HAP-1 (cell line): ENCODE measurements at regions not wholly inside any gene's neighbourhood (a gene's known extent, or its start where the extent isn't known, plus 50 kb on each side); places are given as distances from the start of the nearest gene placed in this dataset.
A peak's percentile ranks its signal among the peaks of the same experiment; 100 is the strongest.
"Not testable (repeated sequence)": the region's sequence is repeated elsewhere in the genome, so short reads cannot be mapped to it uniquely, and the experiment has no call there.

Source experiments
- DNase-seq, 2 experiments: peaks; one replicate each; pipeline ENCODE4 v3.0.0-alpha.2; 2016 to 2020; ENCODE audit warnings: low spot score in 2 of 2
- H3K27me3 ChIP-seq: fragments of 250-450 bp; sonication (Bioruptor Pico); 2 replicates; pipeline ENCODE4 v1.5.1; 2020; ENCODE audit warnings: low read depth, mild to moderate bottlenecking, moderate library complexity
- H3K36me3 ChIP-seq: fragments of 250-450 bp; sonication (Bioruptor Pico); replicated peaks from 2 replicates; pipeline ENCODE4 v1.5.1; 2020; ENCODE audit warnings: mild to moderate bottlenecking
- H3K4me1 ChIP-seq: fragments of 250-450 bp; sonication (Bioruptor Pico); 2 replicates; pipeline ENCODE4 v1.5.1; 2020; ENCODE audit warnings: mild to moderate bottlenecking
- H3K4me3 ChIP-seq: fragments of 250-450 bp; sonication (Bioruptor Pico); 2 replicates; pipeline ENCODE4 v1.5.1; 2020; ENCODE audit warnings: mild to moderate bottlenecking, moderate library complexity
- H3K9me3 ChIP-seq: fragments of 250-450 bp; sonication (Bioruptor Pico); 2 replicates; pipeline ENCODE4 v1.5.1; 2020; ENCODE audit warnings: mild to moderate bottlenecking, moderate library complexity
- in situ Hi-C: fragments of 300-500 bp; cut with MboI; formaldehyde crosslinking; loops from 3 replicates; pipeline ENCODE4 v1.14.3; 2020; ENCODE audit warnings: low sequenced_read_pairs, inconsistent platforms, mixed read lengths

GRCh38 chr6:4362326-4362725 lies 227.0 kb upstream of the ECI2 start:
- no peaks in the 10 kb centered on the region for H3K4me1 ChIP-seq
- H3K4me3 ChIP-seq: no peak overlapping the region
- in situ Hi-C loops: no loop called here
- H3K27me3 ChIP-seq: no peaks in the 10 kb centered on the region
- no peak for DNase-seq
- H3K36me3 ChIP-seq: no peaks in the 10 kb centered on the region
- H3K9me3 ChIP-seq: no peaks in the 10 kb centered on the region; the same call in 1 of the 2 replicates

GRCh38 chr6:4360920-4361319 lies 225.5 kb upstream of the ECI2 start:
- no peaks in the 10 kb centered on the region; the same call in 1 of the 2 replicates for H3K9me3 ChIP-seq
- H3K4me3 ChIP-seq: no peak overlapping the region
- H3K4me1 ChIP-seq: no peaks in the 10 kb centered on the region
- H3K27me3 ChIP-seq: no peaks in the 10 kb centered on the region
- H3K36me3 ChIP-seq: no peaks in the 10 kb centered on the region
- DNase-seq: no peak
- in situ Hi-C loops: no loop called here

- DNase-seq: no peak
- H3K36me3 ChIP-seq: no peaks in the 10 kb centered on the region
- in situ Hi-C loops: no loop called here
- H3K27me3 ChIP-seq: no peaks in the 10 kb centered on the region
- no peaks in the 10 kb centered on the region; the same call in 1 of the 2 replicates for H3K9me3 ChIP-seq
- no peak overlapping the region for H3K4me3 ChIP-seq
- H3K4me1 ChIP-seq: no peaks in the 10 kb centered on the region
Measured at GRCh38 chr6:4359108-4359730, 223.8 kb upstream of the ECI2 start.

GRCh38 chr6:4358414-4359107 lies 223.2 kb upstream of the ECI2 start:
- DNase-seq: peak; percentile 4 to 54
- Histone ChIP-seq H3K4me1 (no peaks in the 10 kb centered on the region), H3K36me3 (no peaks in the 10 kb centered on the region), H3K9me3 (no peaks in the 10 kb centered on the region; the same call in 1 of the 2 replicates), H3K27me3 (no peaks in the 10 kb centered on the region), H3K4me3 (no peak overlapping the region)
- in situ Hi-C loops: no loop called here

- H3K4me1 ChIP-seq, DNase-seq, H3K36me3 ChIP-seq, H3K27me3 ChIP-seq, H3K9me3 ChIP-seq, H3K4me3 ChIP-seq, in situ Hi-C loops: not testable (repeated sequence)
Measured at GRCh38 chr6:4357660-4358152, 222.3 kb upstream of the ECI2 start.

GRCh38 chr6:4356899-4357659 lies 221.7 kb upstream of the ECI2 start:
- H3K36me3 ChIP-seq: no peaks in the 10 kb centered on the region
- H3K4me3 ChIP-seq: no peak overlapping the region
- no peak for DNase-seq
- H3K27me3 ChIP-seq: no peaks in the 10 kb centered on the region
- in situ Hi-C loops: no loop called here
- no peaks in the 10 kb centered on the region; the same call in 1 of the 2 replicates for H3K9me3 ChIP-seq
- H3K4me1 ChIP-seq: no peaks in the 10 kb centered on the region

GRCh38 chr6:4355241-4355640 lies 219.9 kb upstream of the ECI2 start:
- in situ Hi-C loops: no loop called here
- DNase-seq: no peak
- no peaks in the 10 kb centered on the region for H3K27me3 ChIP-seq
- H3K4me3 ChIP-seq: no peak overlapping the region
- H3K9me3 ChIP-seq: no peaks in the 10 kb centered on the region; the same call in 1 of the 2 replicates
- H3K4me1 ChIP-seq: no peaks in the 10 kb centered on the region
- H3K36me3 ChIP-seq: no peaks in the 10 kb centered on the region

- DNase-seq: no peak
- Histone ChIP-seq H3K9me3 (no peaks in the 10 kb centered on the region; the same call in 1 of the 2 replicates), H3K36me3 (no peaks in the 10 kb centered on the region), H3K27me3 (0 out of 2 replicates have a peak, but pooled peaks cover 3% of the 10 kb centered on the region), H3K4me3 (no peak overlapping the region), H3K4me1 (no peaks in the 10 kb centered on the region)
- in situ Hi-C loops: no loop called here
Measured at GRCh38 chr6:4354181-4354580, 218.8 kb upstream of the ECI2 start.

GRCh38 chr6:4352731-4353130 lies 217.4 kb upstream of the ECI2 start:
- H3K4me1 ChIP-seq: no peaks in the 10 kb centered on the region
- no peaks in the 10 kb centered on the region for H3K36me3 ChIP-seq
- no peaks in the 10 kb centered on the region for H3K9me3 ChIP-seq
- H3K4me3 ChIP-seq: no peak overlapping the region
- in situ Hi-C loops: no loop called here
- H3K27me3 ChIP-seq: peaks cover 8% of the 10 kb centered on the region
- no peak for DNase-seq

- Histone ChIP-seq H3K36me3 (no peaks in the 10 kb centered on the region), H3K9me3 (no peaks in the 10 kb centered on the region), H3K4me3 (no peak overlapping the region), H3K27me3 (peaks cover 12% of the 10 kb centered on the region), H3K4me1 (no peaks in the 10 kb centered on the region)
- DNase-seq: no peak
- in situ Hi-C loops: no loop called here
Measured at GRCh38 chr6:4352322-4352669, 216.9 kb upstream of the ECI2 start.

- no peaks in the 10 kb centered on the region for H3K4me1 ChIP-seq
- in situ Hi-C loops: no loop called here
- H3K27me3 ChIP-seq: peaks cover 12% of the 10 kb centered on the region
- no peaks in the 10 kb centered on the region for H3K9me3 ChIP-seq
- DNase-seq: no peak
- no peaks in the 10 kb centered on the region for H3K36me3 ChIP-seq
- no peak overlapping the region for H3K4me3 ChIP-seq
Measured at GRCh38 chr6:4351520-4352321, 216.3 kb upstream of the ECI2 start.

- Histone ChIP-seq H3K36me3 (no peaks in the 10 kb centered on the region), H3K4me3 (no peak overlapping the region), H3K27me3 (peaks cover 12% of the 10 kb centered on the region), H3K9me3 (no peaks in the 10 kb centered on the region), H3K4me1 (no peaks in the 10 kb centered on the region)
- no peak for DNase-seq
- in situ Hi-C loops: no loop called here
Measured at GRCh38 chr6:4350567-4351519, 215.5 kb upstream of the ECI2 start.
